ENCODE measurements at regions not wholly inside any gene's neighbourhood (a gene's known extent, or its start where the extent isn't known, plus 50 kb on each side); places are given as distances from the start of the nearest gene placed in this dataset.

GRCh38 chr17:72474243-72474642 is 353.4 kb downstream of the SOX9 start:
- no peak for ATAC-seq
- Mint-ChIP-seq H3K4me3 (no peak overlapping the region), H3K27me3 (peaks cover 13% of the 10 kb centered on the region), H3K27ac (no peak overlapping the region), H3K9me3 (peaks cover 3% of the 10 kb centered on the region), H3K36me3 (ENCODE audit: low read depth) (no peaks in the 10 kb centered on the region), H3K4me1 (ENCODE audit: low read depth) (no peaks in the 10 kb centered on the region)
- POLR2A ChIA-PET = no interaction called here
- DNase-seq = no peak
- TF ChIP-seq CTCF (IDR thresholded peaks at IDR 0.05) = no peak
- intact Hi-C loops (cut with micrococcal nuclease) = no loop called here
- CTCF ChIA-PET = no interaction called here

- Mint-ChIP-seq H3K4me3 (no peak overlapping the region), H3K4me1 (ENCODE audit: low read depth) (no peaks in the 10 kb centered on the region), H3K27ac (no peak overlapping the region), H3K9me3 (peaks cover 3% of the 10 kb centered on the region), H3K36me3 (ENCODE audit: low read depth) (no peaks in the 10 kb centered on the region), H3K27me3 (peaks cover 13% of the 10 kb centered on the region)
- ChIA-PET CTCF (no interaction called here), POLR2A (no interaction called here)
- TF ChIP-seq CTCF (IDR thresholded peaks at IDR 0.05) = no peak
- intact Hi-C loops (cut with micrococcal nuclease) = no loop called here
- DNase-seq (no peak), ATAC-seq (no peak)
These were observed 354.1 kb downstream of the SOX9 start for GRCh38 chr17:72474719-72475477.

GRCh38 chr17:72476134-72476533 is 355.3 kb downstream of the SOX9 start:
- no peak for TF ChIP-seq CTCF (IDR thresholded peaks at IDR 0.05)
- intact Hi-C loops (cut with micrococcal nuclease) = no loop called here
- no peaks in the 10 kb centered on the region for H3K36me3 Mint-ChIP-seq (ENCODE audit: low read depth)
- H3K27me3 Mint-ChIP-seq = peaks cover 16% of the 10 kb centered on the region
- no peak for DNase-seq
- no peak for ATAC-seq
- peaks cover 3% of the 10 kb centered on the region for H3K9me3 Mint-ChIP-seq
- H3K4me3 Mint-ChIP-seq = no peak overlapping the region
- H3K4me1 Mint-ChIP-seq (ENCODE audit: low read depth) = no peaks in the 10 kb centered on the region
- POLR2A ChIA-PET = no interaction called here
- CTCF ChIA-PET = no interaction called here
- H3K27ac Mint-ChIP-seq = no peak overlapping the region

- intact Hi-C loops (cut with micrococcal nuclease) = no loop called here
- DNase-seq (no peak), ATAC-seq (no peak)
- no peak overlapping the region for H3K27ac Mint-ChIP-seq
- H3K36me3 Mint-ChIP-seq (ENCODE audit: low read depth) = no peaks in the 10 kb centered on the region
- no peaks in the 10 kb centered on the region for H3K4me1 Mint-ChIP-seq (ENCODE audit: low read depth)
- peaks cover 16% of the 10 kb centered on the region for H3K27me3 Mint-ChIP-seq
- TF ChIP-seq CTCF (IDR thresholded peaks at IDR 0.05) = no peak
- H3K4me3 Mint-ChIP-seq = no peak overlapping the region
- ChIA-PET POLR2A (no interaction called here), CTCF (no interaction called here)
- peaks cover 3% of the 10 kb centered on the region for H3K9me3 Mint-ChIP-seq
These were observed 355.8 kb downstream of the SOX9 start for GRCh38 chr17:72476575-72476986.

GRCh38 chr17:72477491-72477890 is 356.7 kb downstream of the SOX9 start:
- no peaks in the 10 kb centered on the region for H3K4me1 Mint-ChIP-seq (ENCODE audit: low read depth)
- TF ChIP-seq CTCF (IDR thresholded peaks at IDR 0.05) = no peak
- H3K36me3 Mint-ChIP-seq (ENCODE audit: low read depth) = no peaks in the 10 kb centered on the region
- peaks cover 16% of the 10 kb centered on the region for H3K27me3 Mint-ChIP-seq
- H3K27ac Mint-ChIP-seq = no peak overlapping the region
- POLR2A ChIA-PET = no interaction called here
- ATAC-seq (no peak), DNase-seq (no peak)
- intact Hi-C loops (cut with micrococcal nuclease) = no loop called here
- H3K4me3 Mint-ChIP-seq = no peak overlapping the region
- CTCF ChIA-PET = no interaction called here
- H3K9me3 Mint-ChIP-seq = peaks cover 3% of the 10 kb centered on the region

Measured in activated CD8-positive, alpha-beta T cell treated with anti-CD3 and anti-CD28 coated beads for 36 hours (primary cell).